Activated CD8-positive, alpha-beta memory T cell treated with anti-CD3 and anti-CD28 coated beads for 1 hour (primary cell): ENCODE measurements at regions not wholly inside any gene's neighbourhood (a gene's known extent, or its start where the extent isn't known, plus 50 kb on each side); places are given as distances from the start of the nearest gene placed in this dataset.
"Not testable (repeated sequence)": the region's sequence is repeated elsewhere in the genome, so short reads cannot be mapped to it uniquely, and the experiment has no call there.

Source experiments
- DNase-seq, 2 donors: peaks; one replicate each; pipeline ENCODE4 v3.0.0-alpha.2; 2020; ENCODE audit warnings: low read depth in 1 of 2; ENCODE audit errors: extremely low read depth in 1 of 2

GRCh38 chr1:196160066-196160795 is 448.0 kb downstream of the KCNT2 start:
- DNase-seq = no peak

GRCh38 chr1:196155586-196155985 is 452.7 kb downstream of the KCNT2 start:
- DNase-seq = no peak

GRCh38 chr1:196152975-196153374 is 455.3 kb downstream of the KCNT2 start:
- no peak for DNase-seq

- DNase-seq = no peak
These were observed 456.2 kb downstream of the KCNT2 start for GRCh38 chr1:196152086-196152485.

GRCh38 chr1:196148367-196148970 is 459.8 kb downstream of the KCNT2 start:
- DNase-seq = no peak

GRCh38 chr1:196147530-196147929 is 460.7 kb downstream of the KCNT2 start:
- DNase-seq = no peak

GRCh38 chr1:196145151-196145550 is 463.1 kb downstream of the KCNT2 start:
- not testable (repeated sequence) for DNase-seq

GRCh38 chr1:196144588-196144987 is 463.7 kb downstream of the KCNT2 start:
- no peak for DNase-seq

GRCh38 chr1:196143602-196144342 is 464.5 kb downstream of the KCNT2 start:
- DNase-seq = no peak

GRCh38 chr1:196142111-196142640 is 466.1 kb downstream of the KCNT2 start:
- no peak for DNase-seq

- DNase-seq = no peak
These were observed 471.8 kb downstream of the KCNT2 start for GRCh38 chr1:196136396-196136795.

GRCh38 chr1:196131691-196132090 is 476.5 kb downstream of the KCNT2 start:
- no peak for DNase-seq

- DNase-seq = no peak
These were observed 479.4 kb downstream of the KCNT2 start for GRCh38 chr1:196128835-196129234.

- no peak for DNase-seq
These were observed 487.1 kb downstream of the KCNT2 start for GRCh38 chr1:196121181-196121580.

- DNase-seq = no peak
These were observed 492.6 kb downstream of the KCNT2 start for GRCh38 chr1:196115646-196116045.

- DNase-seq = no peak
These were observed 494.0 kb downstream of the KCNT2 start for GRCh38 chr1:196114193-196114592.

- DNase-seq = not testable (repeated sequence)
These were observed 499.2 kb downstream of the KCNT2 start for GRCh38 chr1:196108990-196109389.

GRCh38 chr1:196105901-196106300 is 502.3 kb downstream of the KCNT2 start:
- no peak for DNase-seq

GRCh38 chr1:196102826-196103225 is 505.4 kb downstream of the KCNT2 start:
- DNase-seq = no peak

GRCh38 chr1:196098000-196098399 is 510.2 kb downstream of the KCNT2 start:
- no peak for DNase-seq

GRCh38 chr1:196094821-196095220 is 513.4 kb downstream of the KCNT2 start:
- no peak for DNase-seq
